CD4-positive, alpha-beta memory T cell (primary cell): ENCODE measurements at regions not wholly inside any gene's neighbourhood (a gene's known extent, or its start where the extent isn't known, plus 50 kb on each side); places are given as distances from the start of the nearest gene placed in this dataset.

Source experiments
- CTCF ChIA-PET: fragments of 350-600 bp; sonication (Branson Sonifier 250); formaldehyde crosslinking; loops from one replicate; lab custom pipeline; 2021; ENCODE audit warnings: inconsistent platforms; ENCODE audit not compliant: partially characterized antibody; lab: Charles Lee
- POLR2A ChIA-PET: fragments of 350-600 bp; sonication (Branson Sonifier 250); formaldehyde crosslinking; loops from one replicate; lab custom pipeline; 2021; ENCODE audit not compliant: partially characterized antibody; lab: Charles Lee
- DNase-seq, 5 donors: peaks; one replicate each; pipeline versions ENCODE4 v3.0.0 to v3.0.0-alpha.2; 2020 to 2022; ENCODE audit warnings: mixed read lengths in 1 of 5
- H3K27ac ChIP-seq: one replicate; pipeline ENCODE4 v1.7.0; 2013; ENCODE audit warnings: low read depth, low read length
- H3K27me3 ChIP-seq: 2 replicates; pipeline ENCODE4 v1.7.0; 2013; ENCODE audit warnings: mild to moderate bottlenecking, low read length, moderate library complexity; ENCODE audit not compliant: insufficient read depth
- H3K36me3 ChIP-seq: 2 replicates; pipeline ENCODE4 v1.7.0; 2013; ENCODE audit warnings: mild to moderate bottlenecking, low read length, moderate library complexity; ENCODE audit not compliant: insufficient read depth
- H3K4me1 ChIP-seq: 2 replicates; pipeline ENCODE4 v1.7.0; 2013; ENCODE audit warnings: mild to moderate bottlenecking, low read length, moderate library complexity; ENCODE audit not compliant: insufficient read depth
- H3K4me3 ChIP-seq, 2 donors: one replicate each; pipeline ENCODE4 v1.7.0; 2013; ENCODE audit warnings: low read length in 2 of 2, mild to moderate bottlenecking in 1 of 2
- H3K9me3 ChIP-seq, 2 donors: one replicate each; pipeline ENCODE4 v1.7.0; 2013; ENCODE audit warnings: low read length in 2 of 2, control low read depth in 1 of 2; ENCODE audit not compliant: control insufficient read depth in 1 of 2
- H3K27ac Mint-ChIP-seq, 7 donors: one replicate each; pipeline ENCODE4 v1.8.0; 2020 to 2021; ENCODE audit warnings: mixed read lengths in 7 of 7, mild to moderate bottlenecking in 6 of 7, inconsistent platforms in 3 of 7, moderate library complexity in 3 of 7
- H3K27me3 Mint-ChIP-seq, 2 donors: one replicate each; pipeline ENCODE4 v1.8.0; 2020 to 2021; ENCODE audit warnings: mixed read lengths in 2 of 2
- H3K36me3 Mint-ChIP-seq, 2 donors: one replicate each; pipeline ENCODE4 v1.8.0; 2020 to 2021; ENCODE audit warnings: mixed read lengths in 2 of 2, inconsistent platforms in 1 of 2, mild to moderate bottlenecking in 1 of 2
- H3K4me1 Mint-ChIP-seq, 4 donors: one replicate each; pipeline ENCODE4 v1.8.0; 2020 to 2021; ENCODE audit warnings: mixed read lengths in 4 of 4, mild to moderate bottlenecking in 1 of 4
- H3K4me3 Mint-ChIP-seq, 8 donors: one replicate each; pipeline ENCODE4 v1.8.0; 2020 to 2021; ENCODE audit warnings: mixed read lengths in 8 of 8, mild to moderate bottlenecking in 7 of 8, moderate library complexity in 6 of 8, inconsistent platforms in 3 of 8
- H3K9me3 Mint-ChIP-seq, 8 donors: one replicate each; pipeline ENCODE4 v1.8.0; 2020 to 2021; ENCODE audit warnings: mixed read lengths in 8 of 8, mild to moderate bottlenecking in 5 of 8, inconsistent platforms in 3 of 8, moderate library complexity in 1 of 8
- intact Hi-C: fragments of 100-400 bp; cut with micrococcal nuclease; formaldehyde crosslinking; loops from one replicate; pipeline ENCODE4 v1.15.1; 2023

- no peak overlapping the region for H3K27ac ChIP-seq
- ChIA-PET CTCF (interaction anchor here (2.0 kb wide), 1 partner anchor 50 kb away, joined by 6 read pairs; no protein-coding TSS in a partner anchor), POLR2A (no interaction called here)
- Mint-ChIP-seq H3K4me3 (no peak overlapping the region), H3K4me1 (peaks cover 22 to 40% (median 29%) of the 10 kb centered on the region in 4 donors), H3K27me3 (no peaks in the 10 kb centered on the region), H3K9me3 (peaks cover 0 to 3% (median 0%) of the 10 kb centered on the region in 8 donors), H3K27ac (peak overlapping the region in 2 of 7 donors; percentile 3 to 53), H3K36me3 (no peaks in the 10 kb centered on the region)
- H3K4me3 ChIP-seq, result no peak overlapping the region
- no peak for DNase-seq
- no peaks in the 10 kb centered on the region for H3K27me3 ChIP-seq
- no peaks in the 10 kb centered on the region for H3K9me3 ChIP-seq
- no peaks in the 10 kb centered on the region for H3K36me3 ChIP-seq
- intact Hi-C loops, result no loop called here
- H3K4me1 ChIP-seq, result peaks cover 37% of the 10 kb centered on the region
These were observed 111.0 kb upstream of the MAX start for GRCh38 chr14:65213316-65213715.

GRCh38 chr14:65214741-65215140 lies 112.4 kb upstream of the MAX start:
- CTCF ChIA-PET, result no interaction called here
- Histone ChIP-seq H3K27me3 (no peaks in the 10 kb centered on the region), H3K4me1 (peaks cover 23% of the 10 kb centered on the region), H3K4me3 (no peak overlapping the region), H3K9me3 (no peaks in the 10 kb centered on the region), H3K36me3 (no peaks in the 10 kb centered on the region), H3K27ac (no peak overlapping the region)
- H3K27ac Mint-ChIP-seq, result peak overlapping the region in 2 of 7 donors; percentile 18 to 42
- H3K4me1 Mint-ChIP-seq, result peaks cover 15 to 27% (median 19%) of the 10 kb centered on the region in 4 donors
- H3K27me3 Mint-ChIP-seq, result no peaks in the 10 kb centered on the region
- intact Hi-C loops, result no loop called here
- peaks cover 0 to 3% (median 0%) of the 10 kb centered on the region in 8 donors for H3K9me3 Mint-ChIP-seq
- no peak for DNase-seq
- POLR2A ChIA-PET, result no interaction called here
- H3K4me3 Mint-ChIP-seq, result no peak overlapping the region
- no peaks in the 10 kb centered on the region for H3K36me3 Mint-ChIP-seq

GRCh38 chr14:65219353-65219752 lies 117.0 kb upstream of the MAX start:
- Mint-ChIP-seq H3K4me3 (no peak overlapping the region), H3K27ac (no peak overlapping the region), H3K4me1 (peaks cover 7 to 28% (median 14%) of the 10 kb centered on the region in 4 donors), H3K36me3 (no peaks in the 10 kb centered on the region), H3K9me3 (no peaks in the 10 kb centered on the region), H3K27me3 (no peaks in the 10 kb centered on the region)
- Histone ChIP-seq H3K36me3 (no peaks in the 10 kb centered on the region), H3K9me3 (no peaks in the 10 kb centered on the region), H3K27ac (no peak overlapping the region), H3K27me3 (no peaks in the 10 kb centered on the region), H3K4me1 (peaks cover 23% of the 10 kb centered on the region), H3K4me3 (no peak overlapping the region)
- DNase-seq, result no peak
- intact Hi-C loops, result no loop called here
- ChIA-PET CTCF (interaction anchor here (1.0 to 10.4 kb wide), 3 partner anchors 8 to 852 kb away, joined by 3 to 131 read pairs (median 3); partner anchors contain the start of gene FUT8), POLR2A (interaction anchor here (0.9 to 2.2 kb wide), 3 partner anchors 12 to 194 kb away, joined by 4 to 9 read pairs (median 4); partner anchors contain the start of gene FUT8)

GRCh38 chr14:65222440-65222858 lies 120.1 kb upstream of the MAX start:
- Histone ChIP-seq H3K36me3 (no peaks in the 10 kb centered on the region), H3K9me3 (no peaks in the 10 kb centered on the region), H3K4me3 (no peak overlapping the region), H3K27ac (no peak overlapping the region), H3K27me3 (no peaks in the 10 kb centered on the region), H3K4me1 (peaks cover 34% of the 10 kb centered on the region)
- Mint-ChIP-seq H3K9me3 (no peaks in the 10 kb centered on the region), H3K4me3 (peak overlapping the region in 1 of 8 donors; percentile 64), H3K36me3 (no peaks in the 10 kb centered on the region), H3K27me3 (no peaks in the 10 kb centered on the region), H3K27ac (peak overlapping the region; percentile 0 to 83 (median 42)), H3K4me1 (peaks cover 23 to 59% (median 38%) of the 10 kb centered on the region in 4 donors)
- intact Hi-C loops, result loop anchor here (1.0 to 2.0 kb wide), 6 partner anchors 52 to 848 kb away; partner anchors contain the start of gene FUT8
- POLR2A ChIA-PET, result interaction anchor here (1.0 to 11.2 kb wide), 5 partner anchors 15 to 190 kb away, joined by 3 to 75 read pairs (median 4); partner anchors contain the start of gene FUT8
- CTCF ChIA-PET, result interaction anchor here (1.0 to 10.4 kb wide), 10 partner anchors 15 to 848 kb away, joined by 3 to 131 read pairs (median 6); partner anchors contain the start of gene FUT8
- DNase-seq, result peak; percentile 45 to 55 (median 48)

GRCh38 chr14:65223636-65224035 lies 121.3 kb upstream of the MAX start:
- H3K4me1 ChIP-seq, result peaks cover 34% of the 10 kb centered on the region
- ChIA-PET POLR2A (interaction anchor here (1.0 to 11.2 kb wide), 6 partner anchors 17 to 189 kb away, joined by 3 to 75 read pairs (median 4); partner anchors contain the start of gene FUT8), CTCF (interaction anchor here (1.0 to 10.4 kb wide), 5 partner anchors 31 to 847 kb away, joined by 3 to 131 read pairs (median 6); partner anchors contain the start of gene FUT8)
- no peaks in the 10 kb centered on the region for H3K27me3 Mint-ChIP-seq
- no peaks in the 10 kb centered on the region for H3K36me3 Mint-ChIP-seq
- no peaks in the 10 kb centered on the region for H3K9me3 Mint-ChIP-seq
- peaks cover 25 to 64% (median 43%) of the 10 kb centered on the region in 4 donors for H3K4me1 Mint-ChIP-seq
- H3K36me3 ChIP-seq, result no peaks in the 10 kb centered on the region
- H3K4me3 Mint-ChIP-seq, result peak overlapping the region in 4 of 8 donors; percentile 6 to 57 (median 48)
- intact Hi-C loops, result loop anchor here (2.0 kb wide), 3 partner anchors 53 to 735 kb away; no protein-coding TSS in a partner anchor
- H3K9me3 ChIP-seq, result no peaks in the 10 kb centered on the region
- peak in 2 of 5 donors; percentile 32 to 56 for DNase-seq
- H3K4me3 ChIP-seq, result no peak overlapping the region
- no peaks in the 10 kb centered on the region for H3K27me3 ChIP-seq
- H3K27ac ChIP-seq, result no peak overlapping the region
- H3K27ac Mint-ChIP-seq, result peak overlapping the region; percentile 42 to 85 (median 67)

GRCh38 chr14:65224799-65225198 lies 122.5 kb upstream of the MAX start:
- Mint-ChIP-seq H3K27ac (peak overlapping the region; percentile 17 to 77 (median 70)), H3K4me1 (peaks cover 32 to 75% (median 53%) of the 10 kb centered on the region in 4 donors), H3K4me3 (peak overlapping the region in 7 of 8 donors; percentile 19 to 79 (median 67)), H3K36me3 (no peaks in the 10 kb centered on the region), H3K9me3 (no peaks in the 10 kb centered on the region), H3K27me3 (no peaks in the 10 kb centered on the region)
- Histone ChIP-seq H3K4me1 (peaks cover 34% of the 10 kb centered on the region), H3K4me3 (no peak overlapping the region), H3K27ac (no peak overlapping the region), H3K36me3 (no peaks in the 10 kb centered on the region), H3K27me3 (no peaks in the 10 kb centered on the region), H3K9me3 (no peaks in the 10 kb centered on the region)
- CTCF ChIA-PET, result interaction anchor here (1.0 to 10.4 kb wide), 5 partner anchors 54 to 846 kb away, joined by 3 to 131 read pairs (median 3); partner anchors contain the start of gene FUT8
- POLR2A ChIA-PET, result interaction anchor here (1.1 to 11.2 kb wide), 4 partner anchors 19 to 188 kb away, joined by 4 to 75 read pairs (median 16); partner anchors contain the start of gene FUT8
- intact Hi-C loops, result no loop called here
- DNase-seq, result no peak
